Duodenal mucosa (tissue), 2 donors: ENCODE measurements at regions not wholly inside any gene's neighbourhood (a gene's known extent, or its start where the extent isn't known, plus 50 kb on each side); places are given as distances from the start of the nearest gene placed in this dataset.

Experiments
- H3K27ac ChIP-seq: one replicate; pipeline ENCODE4 v1.7.0; 2013; ENCODE audit warnings: low read depth, low read length
- H3K27me3 ChIP-seq, 2 donors: one replicate each; pipeline ENCODE4 v1.7.0; 2013; ENCODE audit warnings: low read length in 2 of 2, control low read depth in 1 of 2; ENCODE audit not compliant: insufficient read depth in 2 of 2, control insufficient read depth in 1 of 2
- H3K36me3 ChIP-seq, 2 donors: one replicate each; pipeline ENCODE4 v1.7.0; 2013; ENCODE audit warnings: low read length in 2 of 2, control low read depth in 1 of 2; ENCODE audit not compliant: insufficient read depth in 2 of 2, control insufficient read depth in 1 of 2
- H3K4me1 ChIP-seq, 2 donors: one replicate each; pipeline ENCODE4 v1.7.0; 2013; ENCODE audit warnings: low read length in 2 of 2, control low read depth in 1 of 2; ENCODE audit not compliant: insufficient read depth in 2 of 2, control insufficient read depth in 1 of 2
- H3K4me3 ChIP-seq, 2 donors: one replicate each; pipeline ENCODE4 v1.7.0; 2013; ENCODE audit warnings: low read length in 2 of 2, low read depth in 1 of 2
- H3K9ac ChIP-seq, 2 donors: one replicate each; pipeline ENCODE4 v1.7.0; 2013; ENCODE audit warnings: low read length in 2 of 2, low read depth in 1 of 2
- H3K9me3 ChIP-seq, 2 donors: one replicate each; pipeline ENCODE4 v1.7.0; 2013; ENCODE audit warnings: low read length in 2 of 2, control low read depth in 1 of 2; ENCODE audit not compliant: control insufficient read depth in 1 of 2

- Histone ChIP-seq H3K9me3 (peaks cover 3 to 8% of the 10 kb centered on the region in 2 donors), H3K4me1 (no peaks in the 10 kb centered on the region), H3K9ac (no peak overlapping the region), H3K4me3 (no peak overlapping the region), H3K27ac (no peak overlapping the region), H3K27me3 (no peaks in the 10 kb centered on the region), H3K36me3 (no peaks in the 10 kb centered on the region)
These were observed 2471.5 kb downstream of the PCDH9 start for GRCh38 chr13:64758521-64759244.

GRCh38 chr13:64756621-64757020 is 2473.5 kb downstream of the PCDH9 start:
- Histone ChIP-seq H3K9me3 (peaks cover 0 to 8% of the 10 kb centered on the region in 2 donors), H3K27ac (no peak overlapping the region), H3K4me3 (no peak overlapping the region), H3K36me3 (no peaks in the 10 kb centered on the region), H3K27me3 (no peaks in the 10 kb centered on the region), H3K4me1 (no peaks in the 10 kb centered on the region), H3K9ac (no peak overlapping the region)

GRCh38 chr13:64755961-64756360 is 2474.2 kb downstream of the PCDH9 start:
- no peaks in the 10 kb centered on the region for H3K36me3 ChIP-seq
- H3K9ac ChIP-seq = no peak overlapping the region
- H3K27me3 ChIP-seq = no peaks in the 10 kb centered on the region
- H3K4me3 ChIP-seq = no peak overlapping the region
- H3K9me3 ChIP-seq = peaks cover 0 to 8% of the 10 kb centered on the region in 2 donors
- no peak overlapping the region for H3K27ac ChIP-seq
- no peaks in the 10 kb centered on the region for H3K4me1 ChIP-seq

DNA sequence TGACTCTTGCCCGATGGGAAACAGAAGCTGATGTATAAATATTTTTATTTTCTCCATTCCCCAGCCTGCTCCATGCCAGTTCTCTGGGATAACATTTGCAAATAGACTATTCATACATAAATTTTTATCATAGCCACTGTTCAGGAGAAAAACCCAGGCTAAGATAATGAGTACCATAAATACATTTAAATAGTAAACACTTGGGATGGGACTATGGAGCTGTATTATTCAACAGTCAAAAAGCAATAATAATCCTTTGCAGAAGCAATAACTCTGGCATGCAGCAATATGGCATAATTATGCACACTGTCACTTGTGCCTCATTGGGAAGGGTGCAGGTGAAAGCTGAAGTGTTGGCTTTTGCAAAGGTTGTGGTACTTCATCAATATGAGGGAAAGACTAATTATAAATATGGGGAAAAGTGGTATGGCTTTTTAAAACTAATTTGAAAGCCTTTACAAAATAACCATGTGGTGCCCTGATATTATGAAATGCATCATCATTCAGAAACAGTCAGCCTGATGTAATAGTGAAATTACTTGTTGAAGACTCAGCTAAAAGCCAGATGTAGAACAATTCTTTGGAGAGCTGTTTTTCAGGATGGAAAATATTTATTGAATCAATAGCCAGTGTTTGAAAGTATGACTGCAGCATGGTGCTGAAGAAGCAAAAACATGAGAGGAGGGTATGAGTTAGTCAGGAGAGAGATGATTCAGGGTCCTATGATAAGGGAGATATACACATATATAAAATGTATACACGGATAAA is 2476.7 kb downstream of the PCDH9 start:
- Histone ChIP-seq H3K36me3 (no peaks in the 10 kb centered on the region), H3K27me3 (no peaks in the 10 kb centered on the region), H3K9me3 (peaks cover 0 to 6% of the 10 kb centered on the region in 2 donors), H3K4me1 (no peaks in the 10 kb centered on the region), H3K9ac (no peak overlapping the region), H3K27ac (no peak overlapping the region), H3K4me3 (no peak overlapping the region)

GRCh38 chr13:64749301-64749700 is 2480.8 kb downstream of the PCDH9 start:
- H3K4me3 ChIP-seq = no peak overlapping the region
- H3K27ac ChIP-seq = no peak overlapping the region
- no peaks in the 10 kb centered on the region for H3K4me1 ChIP-seq
- H3K27me3 ChIP-seq = no peaks in the 10 kb centered on the region
- H3K9me3 ChIP-seq = peaks cover 0 to 1% of the 10 kb centered on the region in 2 donors
- no peak overlapping the region for H3K9ac ChIP-seq
- no peaks in the 10 kb centered on the region for H3K36me3 ChIP-seq

- Histone ChIP-seq H3K4me3 (no peak overlapping the region), H3K9me3 (peaks cover 0 to under 1% of the 10 kb centered on the region in 2 donors), H3K27me3 (no peaks in the 10 kb centered on the region), H3K27ac (no peak overlapping the region), H3K4me1 (no peaks in the 10 kb centered on the region), H3K36me3 (no peaks in the 10 kb centered on the region), H3K9ac (no peak overlapping the region)
These were observed 2483.3 kb downstream of the PCDH9 start for GRCh38 chr13:64746845-64747244.

GRCh38 chr13:64740493-64740892 is 2489.6 kb downstream of the PCDH9 start:
- no peaks in the 10 kb centered on the region for H3K27me3 ChIP-seq
- no peak overlapping the region for H3K27ac ChIP-seq
- no peak overlapping the region for H3K4me3 ChIP-seq
- peaks cover 13 to 15% of the 10 kb centered on the region in 2 donors for H3K9me3 ChIP-seq
- H3K36me3 ChIP-seq = no peaks in the 10 kb centered on the region
- H3K9ac ChIP-seq = no peak overlapping the region
- no peaks in the 10 kb centered on the region for H3K4me1 ChIP-seq

GRCh38 chr13:64725492-64725891 is 2504.6 kb downstream of the PCDH9 start:
- H3K27ac ChIP-seq = no peak overlapping the region
- H3K36me3 ChIP-seq = no peaks in the 10 kb centered on the region
- no peak overlapping the region for H3K4me3 ChIP-seq
- no peaks in the 10 kb centered on the region for H3K27me3 ChIP-seq
- H3K9me3 ChIP-seq = peaks cover 3 to 8% of the 10 kb centered on the region in 2 donors
- no peaks in the 10 kb centered on the region for H3K4me1 ChIP-seq
- H3K9ac ChIP-seq = no peak overlapping the region

GRCh38 chr13:64723724-64724123 is 2506.4 kb downstream of the PCDH9 start:
- Histone ChIP-seq H3K27ac (no peak overlapping the region), H3K4me1 (no peaks in the 10 kb centered on the region), H3K36me3 (no peaks in the 10 kb centered on the region), H3K27me3 (no peaks in the 10 kb centered on the region), H3K4me3 (no peak overlapping the region), H3K9me3 (peaks cover 3 to 11% of the 10 kb centered on the region in 2 donors), H3K9ac (no peak overlapping the region)

DNA sequence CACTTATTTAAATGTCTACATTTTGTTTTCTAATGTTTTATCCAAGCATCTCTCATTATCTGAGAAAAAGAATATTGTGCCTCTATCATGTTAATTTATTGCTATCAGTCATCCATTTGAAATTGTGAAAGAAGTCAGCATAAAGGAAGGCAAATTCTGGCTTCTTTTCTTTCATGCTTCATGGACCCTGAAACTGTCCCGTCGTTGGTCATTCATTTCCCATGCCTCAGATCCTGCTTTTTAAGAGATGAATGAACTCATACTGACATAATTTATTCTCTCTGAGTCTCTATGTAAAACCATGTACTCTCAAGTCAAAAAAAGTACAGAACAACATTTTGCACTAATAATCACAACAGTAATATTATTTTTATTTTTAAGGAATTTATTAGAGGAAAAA is 2512.0 kb downstream of the PCDH9 start:
- H3K36me3 ChIP-seq = no peaks in the 10 kb centered on the region
- H3K9ac ChIP-seq = no peak overlapping the region
- H3K27ac ChIP-seq = no peak overlapping the region
- no peaks in the 10 kb centered on the region for H3K4me1 ChIP-seq
- peaks cover 2 to 3% of the 10 kb centered on the region in 2 donors for H3K9me3 ChIP-seq
- no peaks in the 10 kb centered on the region for H3K27me3 ChIP-seq
- no peak overlapping the region for H3K4me3 ChIP-seq
